Endothelial cell of umbilical vein (primary cell): ENCODE measurements at regions not wholly inside any gene's neighbourhood (a gene's known extent, or its start where the extent isn't known, plus 50 kb on each side); places are given as distances from the start of the nearest gene placed in this dataset.

Source experiments
- CTCF ChIP-seq, 2 donors: IDR thresholded peaks; 1 replicate in 1 of 2; 2 replicates in 1 of 2; pipeline ENCODE4 v1.5.1; 2011; ENCODE audit warnings: low read length in 2 of 2, mild to moderate bottlenecking in 2 of 2, moderate library complexity in 2 of 2, control low read depth in 1 of 2, inconsistent platforms in 1 of 2, low read depth in 1 of 2; ENCODE audit not compliant: insufficient read depth in 1 of 2; ENCODE audit errors: extremely low read depth in 1 of 2
- EZH2 ChIP-seq: IDR thresholded peaks from 2 replicates; pipeline ENCODE4 v1.6.1; 2012; ENCODE audit warnings: borderline replicate concordance, low read depth, mild to moderate bottlenecking, moderate library complexity, low read length, inconsistent platforms; ENCODE audit not compliant: severe bottlenecking
- FOS ChIP-seq: IDR thresholded peaks from 2 replicates; pipeline ENCODE4 v1.6.1; 2011; ENCODE audit warnings: mild to moderate bottlenecking, low read length, moderate library complexity, borderline replicate concordance; ENCODE audit not compliant: insufficient read depth
- JUN ChIP-seq: IDR thresholded peaks from 2 replicates; pipeline ENCODE4 v1.6.1; 2011; ENCODE audit warnings: borderline replicate concordance, low read depth; ENCODE audit not compliant: insufficient read length, insufficient read depth
- MYC ChIP-seq: IDR thresholded peaks from one replicate; pipeline ENCODE4 v1.6.1; 2011; ENCODE audit warnings: mild to moderate bottlenecking, low read depth, low read length
- POLR2A ChIP-seq: IDR thresholded peaks from 2 replicates; pipeline ENCODE4 v1.6.1; 2012; ENCODE audit warnings: low read depth, mild to moderate bottlenecking, control low read depth, low read length
- POLR2AphosphoS5 ChIP-seq: IDR thresholded peaks from 2 replicates; pipeline ENCODE4 v1.6.1; 2012; ENCODE audit warnings: low read depth, mild to moderate bottlenecking, control low read depth, low read length, moderate library complexity; ENCODE audit not compliant: insufficient read depth

- no peak for TF ChIP-seq JUN
- no peak for TF ChIP-seq CTCF (IDR thresholded peaks at IDR 0.05; ENCODE audit: extremely low read depth in 1 of 2, insufficient read depth in 1 of 2, low read depth in 1 of 2, low read length in 2 of 2)
- TF ChIP-seq FOS, result no peak
- no peak for TF ChIP-seq POLR2A
- no peak for TF ChIP-seq EZH2
- TF ChIP-seq POLR2AphosphoS5, result no peak
- no peak for TF ChIP-seq MYC
These were observed 1254.2 kb upstream of the SLC10A2 start for GRCh38 chr13:104320446-104320845.
